ENCODE measurements at regions not wholly inside any gene's neighbourhood (a gene's known extent, or its start where the extent isn't known, plus 50 kb on each side); places are given as distances from the start of the nearest gene placed in this dataset.

DNA sequence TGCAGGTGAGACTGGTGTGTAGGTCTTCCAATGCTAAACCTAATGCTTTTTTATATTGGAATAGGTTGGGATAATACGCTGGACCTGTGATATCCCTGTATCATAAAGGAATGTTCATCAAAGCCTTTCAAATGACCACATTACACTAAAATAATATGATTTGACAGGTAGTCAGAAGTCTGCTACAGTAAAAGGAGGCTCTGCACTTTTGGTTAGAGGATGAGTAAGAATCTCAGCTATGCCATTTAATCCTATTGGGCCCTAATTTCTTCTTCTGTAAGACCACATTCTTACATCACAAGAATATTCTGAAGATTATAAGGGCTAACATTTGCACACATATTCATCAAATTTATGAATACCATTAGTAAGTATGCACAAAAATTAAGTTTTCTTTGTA is 250.5 kb upstream of the FLRT2 start:
- H3K9me3 ChIP-seq (ENCODE audit: control insufficient read depth in 1 of 2, insufficient read depth in 1 of 2, low read length in 2 of 2), result no peaks in the 10 kb centered on the region
- no peaks in the 10 kb centered on the region for H3K36me3 ChIP-seq (ENCODE audit: insufficient read depth, low read length)
- ChIA-PET POLR2A (no interaction called here), CTCF (no interaction called here)
- intact Hi-C loops (cut with DNase I, micrococcal nuclease), result no loop called here
- H3K4me1 Mint-ChIP-seq (ENCODE audit: low read depth), result no peaks in the 10 kb centered on the region
- TF ChIP-seq, protein P1, sequence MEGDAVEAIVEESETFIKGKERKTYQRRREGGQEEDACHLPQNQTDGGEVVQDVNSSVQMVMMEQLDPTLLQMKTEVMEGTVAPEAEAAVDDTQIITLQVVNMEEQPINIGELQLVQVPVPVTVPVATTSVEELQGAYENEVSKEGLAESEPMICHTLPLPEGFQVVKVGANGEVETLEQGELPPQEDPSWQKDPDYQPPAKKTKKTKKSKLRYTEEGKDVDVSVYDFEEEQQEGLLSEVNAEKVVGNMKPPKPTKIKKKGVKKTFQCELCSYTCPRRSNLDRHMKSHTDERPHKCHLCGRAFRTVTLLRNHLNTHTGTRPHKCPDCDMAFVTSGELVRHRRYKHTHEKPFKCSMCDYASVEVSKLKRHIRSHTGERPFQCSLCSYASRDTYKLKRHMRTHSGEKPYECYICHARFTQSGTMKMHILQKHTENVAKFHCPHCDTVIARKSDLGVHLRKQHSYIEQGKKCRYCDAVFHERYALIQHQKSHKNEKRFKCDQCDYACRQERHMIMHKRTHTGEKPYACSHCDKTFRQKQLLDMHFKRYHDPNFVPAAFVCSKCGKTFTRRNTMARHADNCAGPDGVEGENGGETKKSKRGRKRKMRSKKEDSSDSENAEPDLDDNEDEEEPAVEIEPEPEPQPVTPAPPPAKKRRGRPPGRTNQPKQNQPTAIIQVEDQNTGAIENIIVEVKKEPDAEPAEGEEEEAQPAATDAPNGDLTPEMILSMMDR (IDR thresholded peaks at IDR 0.05), result no peak
- DNase-seq (no peak), ATAC-seq (ENCODE audit: poor library complexity) (no peak)
- no peak overlapping the region for H3K27ac ChIP-seq (ENCODE audit: low read depth in 1 of 2, low read length in 2 of 2)
- H3K4me3 Mint-ChIP-seq, result no peak overlapping the region
- no peaks in the 10 kb centered on the region for H3K4me1 ChIP-seq (ENCODE audit: insufficient read depth, low read length)
- no peaks in the 10 kb centered on the region for H3K27me3 Mint-ChIP-seq
- no peaks in the 10 kb centered on the region for H3K36me3 Mint-ChIP-seq (ENCODE audit: low read depth)
- no peak overlapping the region for H3K4me3 ChIP-seq (ENCODE audit: low read length)
- H3K9me3 Mint-ChIP-seq, result no peaks in the 10 kb centered on the region
- H3K27ac Mint-ChIP-seq, result no peak overlapping the region
- no peaks in the 10 kb centered on the region for H3K27me3 ChIP-seq (ENCODE audit: control insufficient read depth in 1 of 2, insufficient read depth in 2 of 2, low read length in 2 of 2)

DNA sequence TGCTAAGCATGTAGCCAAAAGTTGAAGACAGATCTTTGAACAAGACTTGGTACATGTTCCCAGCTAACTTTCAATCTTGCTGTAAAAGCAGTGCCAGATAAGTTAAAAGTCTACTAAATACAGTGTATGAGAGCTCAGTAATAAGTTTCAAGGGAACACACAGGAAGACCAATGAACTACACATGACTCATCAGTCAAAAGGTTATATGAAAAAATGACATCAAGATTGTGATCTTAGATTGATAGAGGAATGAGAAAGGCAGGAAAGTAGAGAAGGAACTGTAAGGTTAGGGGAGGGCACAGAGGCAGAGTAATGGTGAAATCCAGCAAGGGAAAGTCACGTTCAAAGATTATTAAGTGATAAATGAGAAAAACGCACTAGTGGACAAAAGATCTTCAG is 249.9 kb upstream of the FLRT2 start:
- Histone ChIP-seq H3K36me3 (ENCODE audit: insufficient read depth, low read length) (no peaks in the 10 kb centered on the region), H3K27me3 (ENCODE audit: control insufficient read depth in 1 of 2, insufficient read depth in 2 of 2, low read length in 2 of 2) (no peaks in the 10 kb centered on the region), H3K27ac (ENCODE audit: low read depth in 1 of 2, low read length in 2 of 2) (no peak overlapping the region), H3K9me3 (ENCODE audit: control insufficient read depth in 1 of 2, insufficient read depth in 1 of 2, low read length in 2 of 2) (no peaks in the 10 kb centered on the region), H3K4me1 (ENCODE audit: insufficient read depth, low read length) (no peaks in the 10 kb centered on the region), H3K4me3 (ENCODE audit: low read length) (no peak overlapping the region)
- Mint-ChIP-seq H3K9me3 (no peaks in the 10 kb centered on the region), H3K27me3 (no peaks in the 10 kb centered on the region), H3K36me3 (ENCODE audit: low read depth) (no peaks in the 10 kb centered on the region), H3K4me3 (no peak overlapping the region), H3K27ac (no peak overlapping the region), H3K4me1 (ENCODE audit: low read depth) (no peaks in the 10 kb centered on the region)
- no peak for ATAC-seq (ENCODE audit: poor library complexity)
- TF ChIP-seq, protein P1 (IDR thresholded peaks at IDR 0.05), result no peak
- CTCF ChIA-PET, result no interaction called here
- intact Hi-C loops (cut with DNase I, micrococcal nuclease), result no loop called here
- POLR2A ChIA-PET, result no interaction called here
- no peak for DNase-seq

GRCh38 chr14:85281921-85282320 is 248.0 kb upstream of the FLRT2 start:
- ChIA-PET CTCF (no interaction called here), POLR2A (no interaction called here)
- Histone ChIP-seq H3K27ac (ENCODE audit: low read depth in 1 of 2, low read length in 2 of 2) (no peak overlapping the region), H3K4me3 (ENCODE audit: low read length) (no peak overlapping the region), H3K27me3 (ENCODE audit: control insufficient read depth in 1 of 2, insufficient read depth in 2 of 2, low read length in 2 of 2) (no peaks in the 10 kb centered on the region), H3K4me1 (ENCODE audit: insufficient read depth, low read length) (no peaks in the 10 kb centered on the region), H3K9me3 (ENCODE audit: control insufficient read depth in 1 of 2, insufficient read depth in 1 of 2, low read length in 2 of 2) (no peaks in the 10 kb centered on the region), H3K36me3 (ENCODE audit: insufficient read depth, low read length) (no peaks in the 10 kb centered on the region)
- Mint-ChIP-seq H3K4me3 (no peak overlapping the region), H3K27me3 (no peaks in the 10 kb centered on the region), H3K9me3 (no peaks in the 10 kb centered on the region), H3K27ac (no peak overlapping the region), H3K36me3 (ENCODE audit: low read depth) (no peaks in the 10 kb centered on the region), H3K4me1 (ENCODE audit: low read depth) (no peaks in the 10 kb centered on the region)
- ATAC-seq (ENCODE audit: poor library complexity) (no peak), DNase-seq (no peak)
- intact Hi-C loops (cut with DNase I, micrococcal nuclease), result no loop called here
- TF ChIP-seq, protein P1 (IDR thresholded peaks at IDR 0.05), result no peak

Data from CD4-positive, alpha-beta T cell (primary cell).